Globus pallidus (tissue), 1 donor: ENCODE measurements at regions not wholly inside any gene's neighbourhood (a gene's known extent, or its start where the extent isn't known, plus 50 kb on each side); places are given as distances from the start of the nearest gene placed in this dataset.
A peak's percentile ranks its signal among the peaks of the same experiment; 100 is the strongest.

Experiments used
- DNase-seq: peaks from one replicate; pipeline ENCODE4 v3.0.0-alpha.2; 2015; ENCODE audit warnings: low spot score

- no peak for DNase-seq
Measured at GRCh38 chr6:22883061-22883717, 313.8 kb downstream of the HDGFL1 start.

GRCh38 chr6:22884456-22884855, 315.1 kb downstream of the HDGFL1 start:
- no peak for DNase-seq

GRCh38 chr6:22886650-22887581, 317.6 kb downstream of the HDGFL1 start:
- no peak for DNase-seq

- no peak for DNase-seq
Measured at GRCh38 chr6:22888163-22888752, 318.9 kb downstream of the HDGFL1 start.

GRCh38 chr6:22891934-22892333, 322.6 kb downstream of the HDGFL1 start:
- no peak for DNase-seq

DNA sequence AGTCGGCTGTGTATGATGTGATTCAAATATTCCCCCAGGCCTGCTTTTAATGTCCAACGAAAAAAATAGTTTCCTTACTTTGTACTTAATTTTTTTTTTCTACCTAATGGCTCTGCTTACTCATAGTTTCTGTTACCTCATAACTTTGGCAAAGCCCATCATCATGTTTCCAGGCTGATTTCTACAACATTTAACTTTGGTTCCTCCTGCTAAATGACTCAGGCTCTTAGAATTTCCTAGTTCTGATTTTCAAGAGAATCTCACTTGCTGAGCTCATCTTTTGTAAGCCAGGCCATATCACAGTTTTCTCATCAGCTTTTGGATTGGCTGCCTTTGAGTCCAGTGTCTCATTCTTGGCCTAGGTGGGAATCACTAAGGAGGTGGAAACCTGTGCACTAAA, 323.1 kb downstream of the HDGFL1 start:
- DNase-seq: no peak

DNA sequence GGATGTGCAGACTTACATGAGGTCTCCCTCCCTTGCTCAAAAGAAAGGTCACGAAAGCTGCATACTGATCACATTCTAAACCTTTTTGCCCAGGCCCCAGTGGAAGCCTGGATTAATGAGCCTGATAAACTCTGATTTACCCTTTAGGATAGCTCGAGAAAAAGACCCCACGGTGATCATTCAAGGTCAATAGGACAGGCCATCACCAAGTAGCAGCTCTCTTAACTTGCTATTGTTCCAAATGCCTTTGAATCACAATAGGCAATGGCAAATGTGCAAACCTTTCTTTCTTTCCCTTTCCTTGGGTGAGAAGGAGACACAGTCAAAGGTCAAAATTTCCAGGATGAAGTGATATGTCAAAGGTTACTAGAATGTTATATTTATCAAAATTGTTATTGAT, 327.3 kb downstream of the HDGFL1 start:
- no peak for DNase-seq

DNA sequence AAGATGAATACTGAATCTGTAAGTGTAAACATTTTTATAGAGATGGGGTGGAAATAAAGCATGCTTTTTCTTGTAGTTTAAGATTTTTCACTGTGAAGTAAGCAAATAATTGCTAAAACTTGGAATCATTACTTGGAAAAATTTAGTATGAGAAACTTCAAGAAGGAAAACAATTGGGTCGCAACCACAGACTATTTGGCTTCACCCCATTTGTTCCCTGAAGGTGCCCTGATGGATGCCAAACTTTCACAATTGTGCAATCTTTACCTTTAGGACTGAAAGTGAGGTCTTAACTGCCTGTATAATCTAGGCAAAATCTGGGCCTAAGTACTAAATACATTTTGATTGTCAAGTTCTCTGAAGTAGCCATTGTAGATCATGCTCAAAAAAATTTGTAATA, 330.1 kb downstream of the HDGFL1 start:
- no peak for DNase-seq

DNA sequence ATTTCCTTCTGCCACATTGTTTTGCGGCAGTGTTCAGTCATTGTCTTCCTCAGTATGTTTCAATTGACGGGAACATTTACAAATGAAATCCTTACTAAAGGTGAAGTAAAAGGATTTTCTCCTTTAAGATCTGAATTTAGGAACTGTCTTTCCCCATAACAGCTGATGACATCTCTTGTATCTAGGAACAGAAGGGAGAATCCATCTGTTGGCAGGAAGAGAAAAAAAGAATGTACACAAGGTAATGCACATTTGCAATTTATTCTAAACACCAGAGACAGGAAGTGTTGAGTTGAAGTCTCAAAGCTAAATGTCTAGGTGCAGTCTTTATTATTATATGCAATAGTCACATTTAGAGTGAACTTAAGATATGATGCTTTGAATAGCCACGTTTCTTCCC, 334.5 kb downstream of the HDGFL1 start:
- no peak for DNase-seq

DNA sequence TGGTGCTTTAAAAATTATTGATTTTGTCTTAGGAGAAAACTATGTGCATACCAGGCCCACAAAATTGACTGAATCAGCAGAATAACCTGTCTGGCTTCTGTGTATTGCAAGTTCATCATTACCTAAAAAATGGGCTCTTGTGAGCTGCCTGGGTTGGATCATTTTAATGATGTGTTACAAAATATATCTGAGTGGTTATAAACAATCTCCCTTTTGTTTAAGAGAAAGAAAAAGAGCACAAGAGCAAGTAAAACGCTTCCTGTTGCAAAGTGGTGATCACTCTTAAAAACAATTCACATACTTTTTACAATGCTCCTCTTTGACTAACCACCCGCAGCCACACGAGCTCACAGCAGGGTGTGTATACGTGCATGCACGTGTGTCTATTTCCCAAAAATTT, 335.1 kb downstream of the HDGFL1 start:
- no peak for DNase-seq

GRCh38 chr6:22906091-22906549, 336.8 kb downstream of the HDGFL1 start:
- peak; percentile 3 for DNase-seq

- no peak for DNase-seq
Measured at GRCh38 chr6:22907085-22907484, 337.7 kb downstream of the HDGFL1 start.

GRCh38 chr6:22910370-22910769, 341.0 kb downstream of the HDGFL1 start:
- DNase-seq: no peak

GRCh38 chr6:22913612-22914011, 344.2 kb downstream of the HDGFL1 start:
- DNase-seq: no peak

- no peak for DNase-seq
Measured at GRCh38 chr6:22917344-22917743, 348.0 kb downstream of the HDGFL1 start.

DNA sequence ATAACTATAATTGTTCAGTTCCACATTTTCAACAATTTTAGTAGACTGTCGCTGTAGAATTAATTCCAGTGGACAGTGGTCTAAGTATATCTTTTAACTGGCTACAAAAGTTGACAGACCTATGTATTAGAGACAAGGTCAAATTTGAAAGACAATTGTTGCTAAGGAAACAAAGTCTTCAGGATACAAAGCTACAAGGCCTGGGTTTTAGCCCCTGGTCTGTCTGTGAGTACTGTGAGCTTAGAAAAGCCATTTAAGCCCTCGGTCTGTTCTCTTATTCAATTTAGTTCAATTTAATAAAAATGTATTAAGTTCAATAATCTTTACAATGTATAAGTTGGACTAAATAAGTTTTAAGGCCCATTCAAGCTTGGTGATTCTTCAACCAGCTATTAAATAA, 352.5 kb downstream of the HDGFL1 start:
- no peak for DNase-seq

DNA sequence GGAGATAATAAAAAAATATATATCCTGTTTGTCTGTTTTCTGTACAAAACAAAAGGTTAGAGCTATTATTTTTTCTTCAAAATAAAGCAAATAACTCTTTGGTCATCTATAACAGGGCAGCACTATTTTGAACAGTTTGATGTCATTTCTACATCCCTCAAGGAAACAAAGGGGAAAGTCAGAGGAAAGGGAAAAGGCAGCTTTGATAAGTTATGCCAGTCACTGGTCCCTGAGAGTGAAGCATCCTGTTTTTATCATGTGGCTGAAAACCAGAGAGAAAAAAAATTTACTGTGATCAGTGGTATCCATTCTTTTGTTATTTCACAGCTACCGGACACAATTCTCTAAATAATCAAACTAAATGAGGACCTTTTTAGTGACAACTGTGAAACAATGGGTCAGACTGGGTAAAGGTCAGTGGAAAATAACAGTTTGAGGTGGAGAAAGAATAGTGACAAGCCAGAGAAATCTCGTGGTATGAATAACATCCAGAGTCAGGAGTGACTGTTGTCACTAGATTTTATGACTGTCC, 356.0 kb downstream of the HDGFL1 start:
- no peak for DNase-seq

DNA sequence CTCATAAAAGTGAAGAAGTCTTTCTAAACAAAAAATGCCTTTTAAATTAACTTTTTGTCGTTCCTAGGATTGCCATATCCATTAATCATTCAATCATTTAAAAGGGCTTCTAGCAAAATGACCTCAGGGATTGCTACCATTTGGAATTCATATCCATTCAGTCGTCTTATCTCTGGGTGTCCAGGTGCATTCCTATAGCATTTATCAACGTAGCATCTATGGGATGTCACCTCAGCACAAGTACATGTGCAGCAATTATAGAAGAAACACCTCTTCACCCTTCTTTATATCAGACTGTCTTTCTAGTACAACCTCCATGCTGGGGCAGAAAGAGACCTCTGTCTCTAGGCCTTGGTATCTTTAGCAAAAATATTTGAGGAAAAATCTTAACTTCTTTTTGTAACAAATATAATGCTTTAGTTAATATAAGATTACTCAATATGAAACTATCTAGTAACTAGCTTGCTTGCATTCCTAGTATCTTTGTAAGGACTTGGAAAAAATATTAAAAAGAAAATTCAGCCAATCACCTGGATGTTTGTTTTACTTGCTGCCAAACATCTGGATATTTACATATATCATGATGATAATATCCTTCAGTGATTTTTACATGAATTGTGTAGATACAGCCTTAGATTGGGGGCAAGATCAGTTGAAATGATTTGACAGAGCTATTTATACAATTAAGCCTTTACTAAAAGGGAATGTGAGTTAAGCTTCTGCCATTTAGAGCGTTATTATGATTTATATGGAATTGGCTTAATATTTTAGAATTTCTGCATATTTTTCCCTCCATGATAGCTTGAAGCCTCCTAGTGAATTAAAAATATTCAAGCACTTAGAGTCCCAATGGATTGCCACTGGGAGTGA, 356.8 kb downstream of the HDGFL1 start:
- DNase-seq: no peak

- no peak for DNase-seq
Measured at GRCh38 chr6:22926790-22927354, 357.5 kb downstream of the HDGFL1 start.

- no peak for DNase-seq
Measured at GRCh38 chr6:22928775-22929174, 359.4 kb downstream of the HDGFL1 start.

DNA sequence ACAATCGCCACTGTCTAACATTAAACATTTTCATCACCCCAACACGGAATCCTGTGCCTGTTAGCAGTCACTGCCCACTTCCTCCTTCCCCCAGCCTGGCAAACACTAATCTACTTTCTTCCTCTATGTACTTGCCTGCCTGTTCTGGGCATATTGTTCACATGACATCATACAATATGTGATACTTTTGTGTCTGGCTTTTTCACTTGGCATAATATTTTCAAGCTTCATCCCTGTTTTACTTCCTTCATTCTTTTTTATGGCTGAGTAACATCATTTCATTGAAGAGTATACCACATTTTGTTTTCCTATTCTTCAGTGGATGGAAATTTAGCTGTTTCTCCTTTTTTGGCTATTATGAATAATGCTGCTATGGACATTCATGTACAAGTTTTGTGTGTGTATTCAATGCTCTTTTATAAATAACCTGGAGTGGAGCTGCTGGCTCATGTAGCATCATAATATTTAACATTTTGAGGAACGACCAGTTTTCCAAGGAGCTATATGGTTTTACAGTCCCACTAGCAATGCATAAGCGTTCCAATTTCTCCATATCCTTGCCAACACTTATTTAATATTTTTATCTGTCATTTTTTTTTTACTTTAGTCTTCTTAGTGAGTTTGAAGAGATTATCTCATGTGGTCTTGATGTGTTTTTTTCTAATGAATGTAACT, 360.1 kb downstream of the HDGFL1 start:
- DNase-seq: no peak
